ACC112 (cell line): ENCODE measurements at regions not wholly inside any gene's neighbourhood (a gene's known extent, or its start where the extent isn't known, plus 50 kb on each side); places are given as distances from the start of the nearest gene placed in this dataset.
"Not testable (repeated sequence)": the region's sequence is repeated elsewhere in the genome, so short reads cannot be mapped to it uniquely, and the experiment has no call there.

Source experiments
- H2AFZ ChIP-seq: fragments of 200-600 bp; sonication (generic); one replicate; pipeline ENCODE4 v1.6.0; 2017; ENCODE audit warnings: antibody characterized with exemption, low read length; ENCODE audit not compliant: unreplicated experiment
- H3K27ac ChIP-seq: fragments of 200-600 bp; sonication (generic); 2 replicates; pipeline ENCODE4 v1.5.1; 2014; ENCODE audit warnings: low read depth, mild to moderate bottlenecking, antibody characterized with exemption, low read length, moderate library complexity
- H3K27me3 ChIP-seq: fragments of 200-600 bp; sonication (generic); 2 replicates; pipeline ENCODE4 v1.6.1; 2014; ENCODE audit warnings: mild to moderate bottlenecking, antibody characterized with exemption, low read length, moderate library complexity, mixed read lengths; ENCODE audit not compliant: insufficient read depth
- H3K36me3 ChIP-seq: fragments of 200-600 bp; sonication (generic); 2 replicates; pipeline ENCODE4 v1.6.1; 2016; ENCODE audit warnings: mild to moderate bottlenecking, antibody characterized with exemption, low read length, moderate library complexity, mixed read lengths; ENCODE audit not compliant: insufficient read depth
- H3K4me1 ChIP-seq: fragments of 200-600 bp; sonication (generic); one replicate; pipeline ENCODE4 v1.6.1; 2016; ENCODE audit warnings: low read length, mixed read lengths; ENCODE audit not compliant: insufficient read depth, unreplicated experiment, control insufficient read depth
- H3K4me3 ChIP-seq: fragments of 200-600 bp; sonication (generic); 2 replicates; pipeline ENCODE4 v1.5.1; 2014; ENCODE audit warnings: mild to moderate bottlenecking, low read depth, low read length
- H3K79me2 ChIP-seq: fragments of 200-600 bp; sonication (generic); one replicate; pipeline ENCODE4 v1.6.0; 2016; ENCODE audit warnings: low read length; ENCODE audit not compliant: control insufficient read depth, unreplicated experiment, insufficient read depth

GRCh38 chr11:100607761-100608160, 79.3 kb upstream of the ARHGAP42 start:
- H3K4me1 ChIP-seq, H3K4me3 ChIP-seq, H3K27me3 ChIP-seq, H3K36me3 ChIP-seq, H2AFZ ChIP-seq, H3K79me2 ChIP-seq, H3K27ac ChIP-seq: not testable (repeated sequence)

DNA sequence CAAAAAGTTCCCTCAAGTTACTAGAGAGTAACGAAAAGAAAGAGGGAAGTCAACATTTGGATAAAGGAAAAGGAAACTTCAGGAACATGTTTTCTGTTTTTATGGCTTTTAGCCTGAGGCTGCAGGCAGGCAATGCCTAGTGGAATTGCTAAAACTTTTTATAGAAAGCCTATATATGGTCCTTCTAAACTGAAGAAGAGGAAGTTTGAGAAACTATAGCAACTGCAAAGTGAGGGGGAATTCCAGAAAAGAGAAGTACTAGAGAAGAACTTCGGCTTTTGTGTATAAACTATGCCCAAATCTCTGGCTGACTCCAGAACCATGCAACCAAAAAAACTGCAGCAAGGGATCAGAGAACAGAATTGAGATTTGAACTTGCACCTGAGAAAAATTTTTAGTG, 74.3 kb upstream of the ARHGAP42 start:
- H3K4me1 ChIP-seq: no peaks in the 10 kb centered on the region
- H3K27me3 ChIP-seq: no peaks in the 10 kb centered on the region
- H2AFZ ChIP-seq: peak overlapping the region; percentile 35
- no peak overlapping the region for H3K27ac ChIP-seq
- no peak overlapping the region for H3K4me3 ChIP-seq
- no peaks in the 10 kb centered on the region for H3K36me3 ChIP-seq
- no peaks in the 10 kb centered on the region for H3K79me2 ChIP-seq

GRCh38 chr11:100618914-100619313, 68.2 kb upstream of the ARHGAP42 start:
- Histone ChIP-seq H3K27ac (0 out of 2 replicates have a peak overlapping the region, but pooled peaks have one; percentile 2), H3K27me3 (no peaks in the 10 kb centered on the region), H3K79me2 (no peaks in the 10 kb centered on the region), H2AFZ (peak overlapping the region; percentile 2), H3K4me3 (no peak overlapping the region), H3K4me1 (peaks cover 4% of the 10 kb centered on the region), H3K36me3 (no peaks in the 10 kb centered on the region)

- peak overlapping the region; percentile 2 for H2AFZ ChIP-seq
- H3K27me3 ChIP-seq: no peaks in the 10 kb centered on the region
- H3K4me3 ChIP-seq: no peak overlapping the region
- 0 out of 2 replicates have a peak overlapping the region, but pooled peaks have one; percentile 2 for H3K27ac ChIP-seq
- H3K36me3 ChIP-seq: no peaks in the 10 kb centered on the region
- H3K79me2 ChIP-seq: no peaks in the 10 kb centered on the region
- peaks cover 4% of the 10 kb centered on the region for H3K4me1 ChIP-seq
Observed at GRCh38 chr11:100619484-100619883, 67.6 kb upstream of the ARHGAP42 start.

DNA sequence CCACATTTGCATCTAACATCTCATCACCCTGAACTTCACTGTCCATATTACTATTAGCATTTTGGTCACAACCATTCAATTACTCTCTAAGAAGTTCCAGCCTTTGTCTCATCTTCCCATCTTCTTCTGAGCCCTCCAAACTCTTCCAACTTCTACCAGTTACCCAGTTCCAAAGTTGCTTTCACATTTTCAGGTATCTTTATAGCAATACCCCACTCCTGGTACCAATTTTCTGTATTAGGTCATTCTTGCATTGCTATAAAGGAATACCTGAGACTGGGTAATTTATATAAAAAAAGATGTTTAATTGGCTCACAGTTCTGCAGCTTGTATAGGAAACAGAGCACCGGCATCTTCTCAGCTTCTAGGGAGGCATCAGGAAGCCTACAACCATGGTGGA, 64.7 kb upstream of the ARHGAP42 start:
- Histone ChIP-seq H3K4me1 (peaks cover 4% of the 10 kb centered on the region), H3K4me3 (no peak overlapping the region), H3K36me3 (no peaks in the 10 kb centered on the region), H3K27ac (no peak overlapping the region), H3K79me2 (no peaks in the 10 kb centered on the region), H3K27me3 (no peaks in the 10 kb centered on the region), H2AFZ (no peak overlapping the region)

DNA sequence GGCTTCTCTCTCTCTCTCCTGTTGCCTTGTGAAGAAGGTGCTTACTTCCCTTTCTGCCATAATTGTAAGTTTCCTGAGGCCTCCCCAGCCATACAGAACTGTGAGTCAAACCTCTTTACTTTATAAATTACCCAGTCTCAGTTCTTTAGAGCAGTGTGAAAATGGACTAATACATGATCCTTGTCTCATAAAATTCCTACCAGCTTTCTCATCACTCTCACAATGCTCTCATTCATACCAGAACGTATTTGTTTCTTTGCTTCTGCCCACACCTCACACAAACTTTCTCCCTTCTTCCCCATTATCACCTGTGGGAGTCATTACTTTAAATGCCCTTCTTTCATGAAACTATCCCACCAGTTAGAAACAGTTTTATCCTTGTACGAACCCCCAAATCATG, 62.7 kb upstream of the ARHGAP42 start:
- no peak overlapping the region for H3K27ac ChIP-seq
- H3K4me3 ChIP-seq: no peak overlapping the region
- H3K27me3 ChIP-seq: no peaks in the 10 kb centered on the region
- no peaks in the 10 kb centered on the region for H3K36me3 ChIP-seq
- H3K4me1 ChIP-seq: peaks cover 4% of the 10 kb centered on the region
- H2AFZ ChIP-seq: no peak overlapping the region
- no peaks in the 10 kb centered on the region for H3K79me2 ChIP-seq

- H3K27ac ChIP-seq: no peak overlapping the region
- H3K79me2 ChIP-seq: no peaks in the 10 kb centered on the region
- no peaks in the 10 kb centered on the region for H3K4me1 ChIP-seq
- H3K27me3 ChIP-seq: no peaks in the 10 kb centered on the region
- no peak overlapping the region for H3K4me3 ChIP-seq
- H3K36me3 ChIP-seq: no peaks in the 10 kb centered on the region
- H2AFZ ChIP-seq: no peak overlapping the region
Observed at GRCh38 chr11:100625041-100625440, 62.0 kb upstream of the ARHGAP42 start.

- peaks cover 10% of the 10 kb centered on the region for H3K4me1 ChIP-seq
- H3K27me3 ChIP-seq: no peaks in the 10 kb centered on the region
- no peaks in the 10 kb centered on the region for H3K36me3 ChIP-seq
- H3K79me2 ChIP-seq: no peaks in the 10 kb centered on the region
- H3K27ac ChIP-seq: no peak overlapping the region
- no peak overlapping the region for H2AFZ ChIP-seq
- H3K4me3 ChIP-seq: no peak overlapping the region
Observed at GRCh38 chr11:100629671-100630070, 57.4 kb upstream of the ARHGAP42 start.

DNA sequence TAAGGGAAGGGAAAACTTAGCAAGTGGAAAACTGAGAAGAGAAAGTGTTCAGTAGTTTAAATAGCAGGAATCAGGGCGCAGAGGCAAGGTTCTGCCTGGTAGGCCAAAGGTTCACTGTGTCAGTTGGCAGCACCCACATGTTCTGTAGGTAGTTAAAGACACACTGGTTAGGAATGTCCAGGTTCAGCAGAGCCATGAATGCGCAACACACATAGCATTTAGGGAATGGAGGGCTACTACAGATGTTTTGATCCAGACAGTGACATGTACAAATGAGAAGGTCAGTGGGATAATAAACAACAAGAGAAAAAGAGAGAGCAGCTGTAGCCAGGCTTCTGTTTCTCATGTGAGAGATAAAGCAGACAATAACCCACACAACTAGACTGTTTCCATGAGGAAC, 56.2 kb upstream of the ARHGAP42 start:
- H3K79me2 ChIP-seq: no peaks in the 10 kb centered on the region
- peaks cover 10% of the 10 kb centered on the region for H3K4me1 ChIP-seq
- no peak overlapping the region for H2AFZ ChIP-seq
- H3K36me3 ChIP-seq: no peaks in the 10 kb centered on the region
- H3K27me3 ChIP-seq: no peaks in the 10 kb centered on the region
- no peak overlapping the region for H3K27ac ChIP-seq
- H3K4me3 ChIP-seq: no peak overlapping the region

DNA sequence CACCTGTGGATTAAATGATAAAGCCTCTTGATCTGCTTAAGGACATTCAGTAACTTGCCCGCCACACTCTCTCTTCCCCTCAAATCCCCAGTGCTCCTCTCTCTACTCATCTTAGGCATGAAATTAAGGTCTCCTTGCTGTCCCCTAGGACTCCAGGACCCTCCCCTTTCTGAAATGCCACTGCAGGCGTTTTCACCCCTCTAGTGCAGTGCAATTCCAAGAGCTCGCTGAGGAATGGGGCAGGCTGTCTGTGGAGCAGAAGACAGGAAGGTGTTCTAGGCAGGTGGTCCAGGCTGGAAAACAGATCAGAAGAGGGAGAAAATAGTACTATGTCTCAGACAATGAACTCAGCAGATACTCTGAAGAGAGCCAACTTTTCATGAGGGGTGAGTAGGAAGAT, 55.8 kb upstream of the ARHGAP42 start:
- Histone ChIP-seq H2AFZ (no peak overlapping the region), H3K4me3 (no peak overlapping the region), H3K4me1 (peaks cover 10% of the 10 kb centered on the region)

GRCh38 chr11:100632941-100633452, 54.1 kb upstream of the ARHGAP42 start:
- Histone ChIP-seq H3K79me2 (no peaks in the 10 kb centered on the region), H2AFZ (peak overlapping the region; percentile 28), H3K27me3 (no peaks in the 10 kb centered on the region), H3K27ac (no peak overlapping the region), H3K4me1 (peaks cover 10% of the 10 kb centered on the region), H3K36me3 (no peaks in the 10 kb centered on the region), H3K4me3 (peak overlapping the region; percentile 1; the same call in 1 of the 2 replicates)

More for the DNA sequence above, 55.8 kb upstream of the ARHGAP42 start:
- Histone ChIP-seq H3K27ac (no peak overlapping the region), H3K79me2 (no peaks in the 10 kb centered on the region), H3K27me3 (no peaks in the 10 kb centered on the region), H3K36me3 (no peaks in the 10 kb centered on the region)
